ENCODE measurements at regions not wholly inside any gene's neighbourhood (a gene's known extent, or its start where the extent isn't known, plus 50 kb on each side); places are given as distances from the start of the nearest gene placed in this dataset.

GRCh38 chr1:199753513-199753912, 274.0 kb upstream of the NR5A2 start:
- Histone ChIP-seq H3K9me3 (ENCODE audit: control insufficient read depth, insufficient read depth, low read length) (peaks cover 2% of the 10 kb centered on the region), H3K4me1 (ENCODE audit: control insufficient read depth, insufficient read depth, low read length) (peaks cover 1% of the 10 kb centered on the region)

GRCh38 chr1:199756066-199756465, 271.4 kb upstream of the NR5A2 start:
- H3K9ac ChIP-seq (ENCODE audit: low read depth, low read length), result no peak overlapping the region
- H3K9me3 ChIP-seq (ENCODE audit: control insufficient read depth, insufficient read depth, low read length), result peaks cover 2% of the 10 kb centered on the region
- no peaks in the 10 kb centered on the region for H3K36me3 ChIP-seq (ENCODE audit: control insufficient read depth, insufficient read depth, low read length)
- H3K4me3 ChIP-seq (ENCODE audit: low read depth, low read length), result no peak overlapping the region
- H3K4me1 ChIP-seq (ENCODE audit: control insufficient read depth, insufficient read depth, low read length), result no peaks in the 10 kb centered on the region
- no peaks in the 10 kb centered on the region for H3K27me3 ChIP-seq (ENCODE audit: control insufficient read depth, insufficient read depth, low read length)

More at GRCh38 chr1:199753513-199753912, 274.0 kb upstream of the NR5A2 start:
- Histone ChIP-seq H3K9ac (ENCODE audit: low read depth, low read length) (no peak overlapping the region), H3K36me3 (ENCODE audit: control insufficient read depth, insufficient read depth, low read length) (no peaks in the 10 kb centered on the region), H3K27me3 (ENCODE audit: control insufficient read depth, insufficient read depth, low read length) (peaks cover 2% of the 10 kb centered on the region), H3K4me3 (ENCODE audit: low read depth, low read length) (no peak overlapping the region)

GRCh38 chr1:199758626-199759255, 268.8 kb upstream of the NR5A2 start:
- no peaks in the 10 kb centered on the region for H3K36me3 ChIP-seq (ENCODE audit: control insufficient read depth, insufficient read depth, low read length)
- no peaks in the 10 kb centered on the region for H3K9me3 ChIP-seq (ENCODE audit: control insufficient read depth, insufficient read depth, low read length)
- H3K27me3 ChIP-seq (ENCODE audit: control insufficient read depth, insufficient read depth, low read length), result no peaks in the 10 kb centered on the region
- peaks cover 3% of the 10 kb centered on the region for H3K4me1 ChIP-seq (ENCODE audit: control insufficient read depth, insufficient read depth, low read length)
- no peak overlapping the region for H3K9ac ChIP-seq (ENCODE audit: low read depth, low read length)
- H3K4me3 ChIP-seq (ENCODE audit: low read depth, low read length), result no peak overlapping the region

GRCh38 chr1:199759268-199759730, 268.2 kb upstream of the NR5A2 start:
- no peak overlapping the region for H3K4me3 ChIP-seq (ENCODE audit: low read depth, low read length)
- no peaks in the 10 kb centered on the region for H3K9me3 ChIP-seq (ENCODE audit: control insufficient read depth, insufficient read depth, low read length)
- H3K27me3 ChIP-seq (ENCODE audit: control insufficient read depth, insufficient read depth, low read length), result no peaks in the 10 kb centered on the region
- H3K9ac ChIP-seq (ENCODE audit: low read depth, low read length), result no peak overlapping the region
- peaks cover 3% of the 10 kb centered on the region for H3K4me1 ChIP-seq (ENCODE audit: control insufficient read depth, insufficient read depth, low read length)
- no peaks in the 10 kb centered on the region for H3K36me3 ChIP-seq (ENCODE audit: control insufficient read depth, insufficient read depth, low read length)

GRCh38 chr1:199762572-199762971, 264.9 kb upstream of the NR5A2 start:
- no peak overlapping the region for H3K4me3 ChIP-seq (ENCODE audit: low read depth, low read length)

GRCh38 chr1:199766218-199766792, 261.2 kb upstream of the NR5A2 start:
- H3K4me1 ChIP-seq (ENCODE audit: control insufficient read depth, insufficient read depth, low read length), result peaks cover 3% of the 10 kb centered on the region
- no peaks in the 10 kb centered on the region for H3K9me3 ChIP-seq (ENCODE audit: control insufficient read depth, insufficient read depth, low read length)
- H3K9ac ChIP-seq (ENCODE audit: low read depth, low read length), result no peak overlapping the region
- H3K36me3 ChIP-seq (ENCODE audit: control insufficient read depth, insufficient read depth, low read length), result no peaks in the 10 kb centered on the region
- H3K27me3 ChIP-seq (ENCODE audit: control insufficient read depth, insufficient read depth, low read length), result no peaks in the 10 kb centered on the region
- no peak overlapping the region for H3K4me3 ChIP-seq (ENCODE audit: low read depth, low read length)

More at GRCh38 chr1:199762572-199762971, 264.9 kb upstream of the NR5A2 start:
- Histone ChIP-seq H3K9ac (ENCODE audit: low read depth, low read length) (no peak overlapping the region), H3K27me3 (ENCODE audit: control insufficient read depth, insufficient read depth, low read length) (no peaks in the 10 kb centered on the region), H3K9me3 (ENCODE audit: control insufficient read depth, insufficient read depth, low read length) (no peaks in the 10 kb centered on the region), H3K36me3 (ENCODE audit: control insufficient read depth, insufficient read depth, low read length) (no peaks in the 10 kb centered on the region), H3K4me1 (ENCODE audit: control insufficient read depth, insufficient read depth, low read length) (peaks cover 3% of the 10 kb centered on the region)

- H3K36me3 ChIP-seq (ENCODE audit: control insufficient read depth, insufficient read depth, low read length), result no peaks in the 10 kb centered on the region
- no peak overlapping the region for H3K4me3 ChIP-seq (ENCODE audit: low read depth, low read length)
- H3K27me3 ChIP-seq (ENCODE audit: control insufficient read depth, insufficient read depth, low read length), result no peaks in the 10 kb centered on the region
- no peaks in the 10 kb centered on the region for H3K9me3 ChIP-seq (ENCODE audit: control insufficient read depth, insufficient read depth, low read length)
- H3K9ac ChIP-seq (ENCODE audit: low read depth, low read length), result no peak overlapping the region
- no peaks in the 10 kb centered on the region for H3K4me1 ChIP-seq (ENCODE audit: control insufficient read depth, insufficient read depth, low read length)
Observed at GRCh38 chr1:199767700-199768099, 259.8 kb upstream of the NR5A2 start.

- Histone ChIP-seq H3K36me3 (ENCODE audit: control insufficient read depth, insufficient read depth, low read length) (no peaks in the 10 kb centered on the region), H3K4me1 (ENCODE audit: control insufficient read depth, insufficient read depth, low read length) (no peaks in the 10 kb centered on the region), H3K9ac (ENCODE audit: low read depth, low read length) (no peak overlapping the region), H3K4me3 (ENCODE audit: low read depth, low read length) (no peak overlapping the region), H3K27me3 (ENCODE audit: control insufficient read depth, insufficient read depth, low read length) (no peaks in the 10 kb centered on the region), H3K9me3 (ENCODE audit: control insufficient read depth, insufficient read depth, low read length) (no peaks in the 10 kb centered on the region)
Observed at GRCh38 chr1:199774433-199775089, 252.9 kb upstream of the NR5A2 start.

- Histone ChIP-seq H3K4me1 (ENCODE audit: control insufficient read depth, insufficient read depth, low read length) (no peaks in the 10 kb centered on the region), H3K4me3 (ENCODE audit: low read depth, low read length) (no peak overlapping the region), H3K27me3 (ENCODE audit: control insufficient read depth, insufficient read depth, low read length) (no peaks in the 10 kb centered on the region), H3K9me3 (ENCODE audit: control insufficient read depth, insufficient read depth, low read length) (no peaks in the 10 kb centered on the region), H3K9ac (ENCODE audit: low read depth, low read length) (no peak overlapping the region), H3K36me3 (ENCODE audit: control insufficient read depth, insufficient read depth, low read length) (no peaks in the 10 kb centered on the region)
Observed at GRCh38 chr1:199776768-199777497, 250.6 kb upstream of the NR5A2 start.

- no peak overlapping the region for H3K4me3 ChIP-seq (ENCODE audit: low read depth, low read length)
- H3K4me1 ChIP-seq (ENCODE audit: control insufficient read depth, insufficient read depth, low read length), result no peaks in the 10 kb centered on the region
- no peaks in the 10 kb centered on the region for H3K27me3 ChIP-seq (ENCODE audit: control insufficient read depth, insufficient read depth, low read length)
- no peaks in the 10 kb centered on the region for H3K36me3 ChIP-seq (ENCODE audit: control insufficient read depth, insufficient read depth, low read length)
- H3K9me3 ChIP-seq (ENCODE audit: control insufficient read depth, insufficient read depth, low read length), result no peaks in the 10 kb centered on the region
- no peak overlapping the region for H3K9ac ChIP-seq (ENCODE audit: low read depth, low read length)
Observed at GRCh38 chr1:199778324-199778955, 249.1 kb upstream of the NR5A2 start.

GRCh38 chr1:199780091-199780490, 247.4 kb upstream of the NR5A2 start:
- no peaks in the 10 kb centered on the region for H3K4me1 ChIP-seq (ENCODE audit: control insufficient read depth, insufficient read depth, low read length)

More at GRCh38 chr1:199780091-199780490, 247.4 kb upstream of the NR5A2 start:
- Histone ChIP-seq H3K36me3 (ENCODE audit: control insufficient read depth, insufficient read depth, low read length) (no peaks in the 10 kb centered on the region), H3K4me3 (ENCODE audit: low read depth, low read length) (no peak overlapping the region), H3K9me3 (ENCODE audit: control insufficient read depth, insufficient read depth, low read length) (no peaks in the 10 kb centered on the region), H3K9ac (ENCODE audit: low read depth, low read length) (no peak overlapping the region), H3K27me3 (ENCODE audit: control insufficient read depth, insufficient read depth, low read length) (no peaks in the 10 kb centered on the region)

All from iPS-15b (cell line).